PC-9 (cell line): ENCODE measurements at regions not wholly inside any gene's neighbourhood (a gene's known extent, or its start where the extent isn't known, plus 50 kb on each side); places are given as distances from the start of the nearest gene placed in this dataset.

Experiments
- CTCF ChIP-seq: fragments of 200-600 bp; sonication (generic); conservative IDR thresholded peaks from 2 replicates; pipeline ENCODE4 v1.6.1; 2017; ENCODE audit warnings: mixed run types, antibody characterized with exemption, mild to moderate bottlenecking, moderate library complexity
- EZH2 ChIP-seq: fragments of 200-600 bp; sonication (generic); IDR thresholded peaks from 2 replicates; pipeline ENCODE4 v1.8.0; 2017; ENCODE audit warnings: antibody characterized with exemption, low read depth

GRCh38 chr17:34076743-34077631 is 178.1 kb upstream of the CCL2 start:
- TF ChIP-seq CTCF: no peak
- TF ChIP-seq EZH2: no peak
